H1 (cell line): ENCODE measurements at regions not wholly inside any gene's neighbourhood (a gene's known extent, or its start where the extent isn't known, plus 50 kb on each side); places are given as distances from the start of the nearest gene placed in this dataset.

Experiments
- CTCF ChIA-PET: fragments of 300-600 bp; sonication (Branson Sonifier 250); formaldehyde crosslinking; loops from one replicate; lab custom pipeline; 2021; ENCODE audit not compliant: partially characterized antibody; lab: Charles Lee
- POLR2A ChIA-PET: fragments of 300-600 bp; sonication (Branson Sonifier 250); formaldehyde crosslinking; loops from one replicate; lab custom pipeline; 2021; ENCODE audit warnings: inconsistent platforms; ENCODE audit not compliant: partially characterized antibody; lab: Charles Lee
- DNase-seq, 2 experiments: peaks; one replicate each; pipeline versions ENCODE4 v3.0.0 to v3.0.0-alpha.2; 2010 to 2022; ENCODE audit warnings: low spot score in 2 of 2, low read depth in 1 of 2, mixed read lengths in 1 of 2
- FAIRE-seq: peaks from 2 replicates; lab custom pipeline; 2011; peaks lifted over from hg19 to GRCh38; lab: Jason Lieb, UNC
- H2AFZ ChIP-seq: 2 replicates; pipeline ENCODE4 v1.8.1; 2012; ENCODE audit warnings: low read length, inconsistent platforms
- H2AK5ac ChIP-seq: 2 replicates; pipeline ENCODE4 v1.6.1; 2013; ENCODE audit warnings: low read depth, low read length
- H2BK120ac ChIP-seq: replicated peaks from 2 replicates; pipeline ENCODE3; 2013; ENCODE audit warnings: low read depth, low read length, inconsistent platforms
- H2BK12ac ChIP-seq: 2 replicates; pipeline ENCODE4 v1.6.1; 2013; ENCODE audit warnings: low read depth, low read length
- H2BK15ac ChIP-seq: 2 replicates; pipeline ENCODE4 v1.6.1; 2013; ENCODE audit warnings: low read length
- H2BK20ac ChIP-seq: 2 replicates; pipeline ENCODE4 v1.6.1; 2013; ENCODE audit warnings: low read length
- H2BK5ac ChIP-seq: 2 replicates; pipeline ENCODE4 v1.6.1; 2013; ENCODE audit warnings: low read depth, low read length
- H3K14ac ChIP-seq: 2 replicates; pipeline ENCODE4 v1.6.1; 2013; ENCODE audit warnings: inconsistent platforms; ENCODE audit not compliant: insufficient read length
- H3K18ac ChIP-seq: 2 replicates; pipeline ENCODE4 v1.6.1; 2013; ENCODE audit warnings: low read length; ENCODE audit errors: extremely low read depth
- H3K23ac ChIP-seq: 2 replicates; pipeline ENCODE4 v1.6.1; 2013; ENCODE audit warnings: inconsistent platforms; ENCODE audit not compliant: insufficient read length
- H3K23me2 ChIP-seq: 2 replicates; pipeline ENCODE4 v1.6.1; 2013; ENCODE audit warnings: low read depth, low read length
- H3K27ac ChIP-seq: 2 replicates; pipeline ENCODE4 v1.6.1; 2011; ENCODE audit warnings: low read depth, low read length, inconsistent platforms
- H3K27me3 ChIP-seq, 4 experiments: replicated peaks in 1 of 4; 1 replicate in 1 of 4; 2 replicates in 3 of 4; pipeline versions ENCODE4 v1.6.1 to v1.8.1; 2011 to 2013; ENCODE audit warnings: low read length in 3 of 4, mild to moderate bottlenecking in 3 of 4, inconsistent platforms in 2 of 4, mixed read lengths in 2 of 4, moderate library complexity in 1 of 4; ENCODE audit not compliant: control insufficient read depth in 3 of 4, insufficient read depth in 3 of 4; ENCODE audit errors: extremely low read depth in 1 of 4
- H3K36me3 ChIP-seq, 4 experiments: 2 replicates each; pipeline versions ENCODE4 v1.6.1 to v1.8.1; 2011 to 2013; ENCODE audit warnings: mild to moderate bottlenecking in 4 of 4, low read length in 3 of 4, moderate library complexity in 2 of 4, control low read depth in 1 of 4, inconsistent platforms in 1 of 4; ENCODE audit not compliant: insufficient read depth in 4 of 4, control insufficient read depth in 2 of 4
- H3K4ac ChIP-seq: replicated peaks from 2 replicates; pipeline ENCODE3; 2013; ENCODE audit warnings: low read length, low read depth, mixed read lengths, inconsistent platforms; ENCODE audit not compliant: insufficient read length
- H3K4me1 ChIP-seq, 4 experiments: replicated peaks in 1 of 4; 1 replicate in 1 of 4; 2 replicates in 3 of 4; pipeline versions ENCODE4 v1.6.1 to v1.8.1; 2011 to 2013; ENCODE audit warnings: low read length in 3 of 4, inconsistent platforms in 2 of 4, mixed read lengths in 1 of 4; ENCODE audit not compliant: insufficient read depth in 4 of 4, control insufficient read depth in 3 of 4
- H3K4me2 ChIP-seq, 2 experiments: 2 replicates each; pipeline versions ENCODE4 v1.6.1 to v1.8.1; 2011 to 2013; ENCODE audit warnings: low read depth in 2 of 2, low read length in 2 of 2, control low read depth in 1 of 2, inconsistent platforms in 1 of 2, mild to moderate bottlenecking in 1 of 2; ENCODE audit not compliant: insufficient read depth in 1 of 2
- H3K4me3 ChIP-seq, 4 experiments: fragments of 200-600, 300-600 bp in 1 of 4; sonication (generic), shearing (Covaris generic), sonication (Bioruptor Twin) in 1 of 4; 2 replicates each; pipeline versions ENCODE4 v1.5.1 to v1.8.1; 2011 to 2016; ENCODE audit warnings: low read length in 4 of 4, low read depth in 3 of 4, control low read depth in 2 of 4, inconsistent platforms in 2 of 4, mild to moderate bottlenecking in 2 of 4, mixed read lengths in 1 of 4, moderate library complexity in 1 of 4; ENCODE audit not compliant: insufficient read depth in 2 of 4; ENCODE audit errors: extremely low read depth in 1 of 4
- H3K56ac ChIP-seq: replicated peaks from 2 replicates; pipeline ENCODE3; 2013; ENCODE audit warnings: low read depth, mild to moderate bottlenecking, mixed read lengths, low read length, inconsistent platforms; ENCODE audit not compliant: insufficient read length
- H3K79me1 ChIP-seq: 2 replicates; pipeline ENCODE4 v1.6.1; 2013; ENCODE audit warnings: low read depth, low read length, control low read depth
- H3K79me2 ChIP-seq, 2 experiments: 2 replicates each; pipeline versions ENCODE4 v1.6.1 to v1.8.1; 2012 to 2013; ENCODE audit warnings: low read length in 2 of 2, mild to moderate bottlenecking in 2 of 2, inconsistent platforms in 1 of 2; ENCODE audit not compliant: insufficient read depth in 2 of 2, control insufficient read depth in 1 of 2
- H3K9ac ChIP-seq, 4 experiments: replicated peaks in 1 of 4; 1 replicate in 1 of 4; 2 replicates in 3 of 4; pipeline versions ENCODE4 v1.6.1 to v1.8.1; 2011 to 2013; ENCODE audit warnings: low read depth in 3 of 4, low read length in 3 of 4, control low read depth in 2 of 4, mild to moderate bottlenecking in 2 of 4, moderate library complexity in 2 of 4, inconsistent platforms in 1 of 4; ENCODE audit errors: extremely low read depth in 1 of 4
- H3K9me3 ChIP-seq, 2 experiments: 2 replicates each; pipeline versions ENCODE4 v1.6.1 to v1.8.1; 2012 to 2013; ENCODE audit warnings: mild to moderate bottlenecking in 2 of 2, moderate library complexity in 2 of 2, control low read depth in 1 of 2, inconsistent platforms in 1 of 2, low read depth in 1 of 2, low read length in 1 of 2, mixed read lengths in 1 of 2; ENCODE audit not compliant: insufficient read depth in 2 of 2
- H4K20me1 ChIP-seq, 2 experiments: replicated peaks in 1 of 2; 2 replicates each; pipeline versions ENCODE3 to v1.8.1; 2011 to 2013; ENCODE audit warnings: inconsistent platforms in 2 of 2, low read length in 2 of 2, mild to moderate bottlenecking in 1 of 2; ENCODE audit not compliant: insufficient read depth in 2 of 2, control insufficient read depth in 1 of 2
- H4K5ac ChIP-seq: 2 replicates; pipeline ENCODE4 v1.6.1; 2013; ENCODE audit warnings: low read length, low read depth, mixed read lengths, inconsistent platforms; ENCODE audit not compliant: insufficient read length
- H4K8ac ChIP-seq: 2 replicates; pipeline ENCODE4 v1.8.0; 2013; ENCODE audit warnings: mild to moderate bottlenecking, moderate library complexity, low read length, inconsistent platforms; ENCODE audit not compliant: insufficient read depth; ENCODE audit errors: extremely low read depth
- H4K91ac ChIP-seq: replicated peaks from 2 replicates; pipeline ENCODE3; 2013; ENCODE audit warnings: low read length, mixed read lengths, inconsistent platforms; ENCODE audit not compliant: insufficient read length
- CREB1 ChIP-seq: IDR thresholded peaks from 2 replicates; pipeline ENCODE4 v1.6.1; 2012; ENCODE audit warnings: inconsistent platforms
- NANOG ChIP-seq: IDR thresholded peaks from 2 replicates; pipeline ENCODE4 v1.6.1; 2011; ENCODE audit warnings: low read length, low read depth, mild to moderate bottlenecking, inconsistent platforms; ENCODE audit not compliant: insufficient read depth, poor library complexity, severe bottlenecking
- POLR2AphosphoS5 ChIP-seq: IDR thresholded peaks from 2 replicates; pipeline ENCODE4 v1.6.1; 2011; ENCODE audit warnings: low read depth, low read length
- WGBS, 2 experiments: shearing (Covaris generic) in 1 of 2; methylation state at CpG; one replicate each; pipeline versions ENCODE4 v1.1.6 to v1.1.7; 2013 to 2015; ENCODE audit warnings: low lambda C conversion rate in 2 of 2, mixed read lengths in 2 of 2, inconsistent platforms in 1 of 2, low coverage in 1 of 2, missing lambda C conversion rate in 1 of 2; ENCODE audit not compliant: insufficient replicate concordance in 2 of 2, insufficient coverage in 1 of 2, insufficient read length in 1 of 2; ENCODE audit errors: extremely low coverage in 1 of 2, missing lambda C conversion rate in 1 of 2; 5-methylcytosine and 5-hydroxymethylcytosine counted together

DNA sequence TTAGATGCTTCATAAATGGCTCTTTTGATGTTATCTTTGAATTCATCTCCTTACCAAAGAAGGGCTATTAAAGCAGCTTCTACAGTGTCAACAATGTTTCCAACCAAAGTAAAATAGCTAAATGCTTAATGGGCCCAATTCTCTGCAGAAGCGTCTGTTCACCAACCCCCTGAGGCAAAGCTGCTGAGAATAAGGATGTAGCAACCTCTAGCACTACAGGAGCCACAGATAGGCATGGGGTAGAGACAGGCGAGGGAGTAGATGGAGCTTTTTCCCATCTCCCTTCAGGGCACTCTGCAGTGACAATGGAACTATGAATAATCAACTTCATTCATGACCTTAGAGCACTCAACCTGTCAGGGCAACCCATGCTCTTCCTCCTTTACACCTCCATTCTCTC is 134.1 kb downstream of the FZD1 start:
- Histone ChIP-seq H3K18ac (no peak overlapping the region), H3K9ac (no peak overlapping the region), H3K79me1 (no peaks in the 10 kb centered on the region), H3K4me1 (no peaks in the 10 kb centered on the region), H2BK120ac (no peak overlapping the region), H3K79me2 (no peaks in the 10 kb centered on the region), H4K5ac (no peak overlapping the region), H4K20me1 (no peaks in the 10 kb centered on the region), H3K27me3 (no peaks in the 10 kb centered on the region; a peak in 1 of 7 replicates), H3K56ac (no peak overlapping the region), H2BK5ac (no peak overlapping the region), H3K23me2 (no peaks in the 10 kb centered on the region), H2AK5ac (no peak overlapping the region), H3K4me3 (no peak overlapping the region), H3K36me3 (no peaks in the 10 kb centered on the region), H3K14ac (no peak overlapping the region), H2BK15ac (no peak overlapping the region), H2AFZ (no peak overlapping the region), H3K4me2 (no peak overlapping the region), H3K9me3 (no peaks in the 10 kb centered on the region; a peak in 1 of 4 replicates), H3K23ac (no peak overlapping the region), H4K8ac (no peak overlapping the region), H3K27ac (no peak overlapping the region), H3K4ac (no peak overlapping the region), H2BK12ac (no peak overlapping the region), H4K91ac (no peak overlapping the region), H2BK20ac (no peak overlapping the region)
- ChIA-PET POLR2A (no interaction called here), CTCF (interaction anchor here (1.1 to 1.7 kb wide), 2 partner anchors 9 to 43 kb away, joined by 3 to 7 read pairs; no protein-coding TSS in a partner anchor)
- FAIRE-seq (no peak), DNase-seq (no peak)
- WGBS, 2 experiments = 62% methylated on average over 2 of the region's 2 CpGs; no CpG with 5 or more reads in 1 of the 2 experiments
- TF ChIP-seq POLR2AphosphoS5 = peak; percentile 40; the same call in 1 of the 2 replicates
- no peak for TF ChIP-seq CREB1
- no peak for TF ChIP-seq NANOG
